GM19025 (cell line): ENCODE measurements at regions not wholly inside any gene's neighbourhood (a gene's known extent, or its start where the extent isn't known, plus 50 kb on each side); places are given as distances from the start of the nearest gene placed in this dataset.

Experiments used
- ATAC-seq: cut with Tn5 transposase; IDR thresholded peaks from one replicate; pipeline ENCODE4 v1.9.1; 2021; ENCODE audit warnings: mild to moderate bottlenecking, low read depth, moderate library complexity; ENCODE audit not compliant: unreplicated experiment

- ATAC-seq, result no peak
Measured at GRCh38 chr11:116278076-116278475, 494.7 kb downstream of the BUD13 start.

GRCh38 chr11:116276051-116277044, 496.4 kb downstream of the BUD13 start:
- peak; percentile 88 for ATAC-seq

DNA sequence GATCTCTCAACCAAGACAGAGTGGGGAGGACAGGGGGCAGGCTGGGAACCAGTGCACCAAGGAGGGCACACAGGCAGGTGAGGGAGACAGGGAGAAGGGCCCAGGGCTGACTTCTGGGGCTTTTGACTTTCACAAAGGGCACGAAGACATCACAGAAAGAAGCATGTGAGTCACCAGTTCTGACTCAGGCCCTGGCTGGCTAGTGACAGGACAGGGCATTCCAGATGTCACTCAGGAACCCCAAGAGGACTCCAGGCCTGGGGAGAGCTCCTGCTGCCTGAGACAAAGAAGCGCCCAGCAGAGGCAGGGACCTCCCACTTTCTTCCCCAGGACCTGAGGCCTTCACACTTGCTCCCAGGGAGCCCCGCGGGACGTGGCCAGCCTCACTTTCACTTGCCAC, 497.2 kb downstream of the BUD13 start:
- ATAC-seq, result no peak

DNA sequence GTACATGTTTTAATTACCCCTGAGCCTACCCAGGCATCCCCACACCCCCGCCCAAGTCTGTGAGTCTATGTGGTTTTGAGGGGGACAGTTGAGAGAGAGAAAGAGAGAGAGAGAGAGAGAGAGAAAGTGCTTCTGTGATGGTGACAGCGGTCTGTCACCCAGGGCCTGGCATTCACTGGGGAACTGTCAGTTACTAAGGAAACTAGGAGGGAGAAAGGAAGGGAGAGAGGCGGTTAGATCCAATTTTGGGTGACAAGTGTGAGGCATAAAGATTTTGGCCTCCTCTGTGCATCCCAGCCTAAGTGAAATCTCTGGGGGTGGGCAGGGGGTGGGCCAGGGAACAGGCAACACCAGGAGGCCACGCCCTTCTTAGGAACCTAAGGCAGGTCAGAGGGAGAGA, 498.3 kb downstream of the BUD13 start:
- no peak for ATAC-seq

DNA sequence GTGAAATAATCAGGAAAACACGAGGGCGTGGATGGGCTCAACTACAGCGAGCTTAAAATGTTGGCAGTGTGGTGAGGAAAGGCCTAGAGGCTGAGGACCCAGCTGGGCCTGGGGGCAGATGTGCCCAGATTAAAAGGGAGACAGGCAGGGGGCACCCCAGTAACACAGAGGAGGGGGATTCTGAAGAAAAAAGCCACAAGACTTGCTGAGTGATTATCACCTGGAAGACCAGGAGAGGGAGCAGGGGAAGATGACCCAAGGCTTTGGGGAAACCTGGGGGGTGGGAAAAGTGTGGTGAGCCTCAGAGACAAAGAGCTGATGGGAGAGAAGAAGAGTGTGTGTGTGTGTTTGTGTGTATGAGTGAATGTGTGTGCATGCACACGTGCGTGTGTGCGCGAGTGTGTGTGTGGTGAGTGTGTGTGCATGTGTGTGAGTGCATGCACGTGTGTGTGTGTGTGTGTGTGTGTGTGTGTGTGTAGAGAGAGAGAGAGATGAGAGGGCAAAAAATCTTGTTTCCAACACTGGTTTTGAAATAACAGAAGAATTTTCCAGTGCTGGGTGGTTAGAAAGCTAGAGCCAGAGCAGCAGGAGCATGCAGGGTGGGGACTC, 500.5 kb downstream of the BUD13 start:
- ATAC-seq, result no peak

DNA sequence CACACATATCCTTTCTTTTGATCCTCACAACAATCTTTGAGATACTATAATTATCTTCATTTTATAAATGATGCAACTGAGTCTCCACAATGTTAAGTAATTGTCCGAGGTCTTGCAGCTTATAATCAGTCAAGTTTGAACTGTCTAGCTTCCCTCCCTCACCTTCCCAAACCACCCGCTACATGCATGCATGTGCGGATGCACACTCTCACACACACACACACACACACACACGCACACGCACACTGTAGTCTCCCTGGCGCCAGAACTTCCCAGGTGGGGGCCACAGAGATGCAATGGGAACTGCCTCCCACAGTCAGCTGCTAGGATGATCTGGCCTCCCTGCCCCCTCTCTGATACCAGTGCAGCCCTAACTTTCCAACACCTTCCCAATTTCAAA, 501.3 kb downstream of the BUD13 start:
- no peak for ATAC-seq

GRCh38 chr11:116267146-116267545, 505.6 kb downstream of the BUD13 start:
- no peak for ATAC-seq

GRCh38 chr11:116263770-116264169, 509.0 kb downstream of the BUD13 start:
- ATAC-seq, result no peak

DNA sequence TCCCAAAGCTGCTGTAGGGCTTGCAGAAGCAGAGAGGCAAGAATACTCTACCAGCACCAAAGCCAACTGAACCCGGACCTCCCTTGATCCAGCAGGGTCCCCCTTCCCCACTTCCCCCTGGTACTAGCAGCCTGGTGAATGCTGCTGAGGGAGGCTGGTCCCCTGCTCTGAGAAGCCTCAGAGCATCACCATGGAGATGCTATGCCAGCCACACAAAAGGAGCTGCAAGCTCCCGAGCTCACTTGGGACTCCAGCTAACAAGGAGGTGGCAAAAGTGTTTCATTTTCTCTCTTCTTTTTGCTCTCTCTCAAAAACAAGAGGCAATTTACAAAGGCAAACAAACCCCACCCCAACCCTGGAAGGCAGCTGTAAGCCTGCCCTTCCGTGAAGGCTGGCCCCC, 509.8 kb downstream of the BUD13 start:
- no peak for ATAC-seq

GRCh38 chr11:116262370-116262769, 510.4 kb downstream of the BUD13 start:
- ATAC-seq, result no peak

GRCh38 chr11:116261606-116262005, 511.2 kb downstream of the BUD13 start:
- no peak for ATAC-seq

DNA sequence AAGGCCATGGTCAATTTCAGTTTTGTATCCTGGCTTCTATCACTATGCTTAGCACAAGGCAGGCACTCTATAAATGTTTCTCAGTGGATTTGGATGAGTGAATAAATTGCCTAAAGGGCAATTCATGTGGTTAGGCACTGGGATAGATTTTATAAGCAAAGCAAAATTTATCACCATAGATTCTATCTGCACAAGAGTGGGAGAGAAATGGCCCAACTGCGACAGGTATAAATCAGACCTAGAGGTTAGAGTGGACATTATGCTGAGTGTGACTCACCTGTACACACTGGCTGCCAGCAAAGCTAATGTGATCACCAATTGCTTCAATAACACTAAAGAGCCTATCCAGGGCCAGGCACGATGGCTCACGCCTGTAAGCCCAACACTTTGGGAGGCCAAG, 514.0 kb downstream of the BUD13 start:
- ATAC-seq, result no peak

GRCh38 chr11:116257883-116258282, 514.9 kb downstream of the BUD13 start:
- ATAC-seq, result no peak

DNA sequence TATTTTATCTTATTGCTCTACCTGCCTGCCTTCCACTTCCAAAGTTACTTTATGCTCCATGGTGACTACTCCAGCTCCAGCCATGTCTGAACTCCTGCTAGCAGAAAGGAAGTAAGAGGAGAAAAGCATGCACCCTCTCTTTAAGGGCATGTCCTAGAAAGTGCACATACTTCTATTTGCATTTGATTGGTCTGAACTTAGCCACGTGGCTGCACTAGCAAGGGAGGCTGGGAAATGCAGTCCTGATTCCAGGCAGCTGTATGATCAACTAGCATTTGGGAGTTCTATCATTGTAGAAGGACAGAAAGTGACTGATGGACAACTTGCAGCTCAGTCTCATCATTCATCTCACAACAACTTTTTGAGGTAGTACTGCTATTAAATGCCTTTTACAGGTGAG, 515.7 kb downstream of the BUD13 start:
- no peak for ATAC-seq

GRCh38 chr11:116256215-116256614, 516.6 kb downstream of the BUD13 start:
- no peak for ATAC-seq

GRCh38 chr11:116255321-116255953, 517.4 kb downstream of the BUD13 start:
- ATAC-seq, result no peak

GRCh38 chr11:116250155-116250554, 522.6 kb downstream of the BUD13 start:
- no peak for ATAC-seq

GRCh38 chr11:116249561-116249960, 523.2 kb downstream of the BUD13 start:
- ATAC-seq, result no peak

GRCh38 chr11:116244889-116245288, 527.9 kb downstream of the BUD13 start:
- ATAC-seq, result no peak

DNA sequence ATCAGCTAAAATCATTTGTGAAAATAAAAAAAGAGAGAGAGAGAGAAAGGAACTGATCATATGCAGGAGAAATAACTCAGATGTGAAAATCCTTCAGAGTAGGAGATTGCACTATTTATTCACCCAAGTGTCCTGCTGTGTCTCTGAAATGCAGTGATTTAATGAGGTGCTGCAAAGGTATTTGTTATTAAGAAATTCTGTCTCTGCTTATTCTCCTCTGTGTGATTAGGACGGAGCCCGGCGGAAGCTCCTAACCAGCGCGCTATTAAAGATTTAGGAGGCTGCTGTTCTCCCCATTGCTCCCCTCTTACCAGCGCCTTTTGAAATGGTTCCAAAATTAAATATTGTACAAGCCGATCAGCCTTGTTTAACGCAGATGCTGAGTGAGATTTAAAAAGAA, 528.3 kb downstream of the BUD13 start:
- no peak for ATAC-seq

- no peak for ATAC-seq
Measured at GRCh38 chr11:116243991-116244390, 528.8 kb downstream of the BUD13 start.
